ENCODE measurements at regions not wholly inside any gene's neighbourhood (a gene's known extent, or its start where the extent isn't known, plus 50 kb on each side); places are given as distances from the start of the nearest gene placed in this dataset.

DNA sequence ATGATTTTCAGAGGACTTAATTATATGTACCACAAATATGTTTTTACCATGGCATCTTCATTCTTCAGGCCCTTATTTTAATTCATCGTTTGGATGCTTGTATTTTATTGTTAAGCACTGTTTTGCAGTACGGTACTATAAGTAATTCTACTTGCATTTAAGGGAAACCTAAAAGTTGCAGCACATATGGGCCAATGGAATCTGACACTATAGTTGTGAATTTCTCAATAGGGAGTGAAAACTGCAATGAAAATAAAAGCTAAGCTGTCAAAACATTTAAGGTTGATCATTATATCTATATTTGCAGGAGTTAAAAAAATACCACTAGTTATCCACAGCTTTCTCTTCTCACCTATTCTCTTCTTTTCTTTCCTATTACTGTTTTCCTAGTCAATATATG, 1071.8 kb downstream of the MAT2B start:
- intact Hi-C loops (cut with DNase I), result no loop called here

DNA sequence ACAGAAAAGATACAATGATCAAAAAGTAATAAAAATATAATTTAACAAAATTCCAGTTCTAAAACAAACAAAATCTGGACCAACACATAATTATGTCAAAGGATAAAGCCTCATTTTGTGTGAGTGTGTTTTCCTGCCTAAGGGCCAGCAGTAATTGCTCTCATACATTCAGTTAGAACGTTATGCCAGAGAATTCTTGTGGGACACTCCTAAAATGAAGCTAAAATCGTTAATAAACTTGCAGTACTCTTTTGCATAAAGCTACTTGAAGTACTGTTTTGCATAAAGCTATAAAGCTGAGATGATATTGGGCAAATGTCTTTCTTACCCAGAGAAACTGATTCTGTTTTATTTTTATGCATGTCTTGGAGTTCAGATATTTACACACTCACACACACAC, 1072.3 kb downstream of the MAT2B start:
- no peaks in the 10 kb centered on the region for H3K4me1 ChIP-seq
- FAIRE-seq (no peak), DNase-seq (no peak), ATAC-seq (no peak)
- 31 to 40% methylated on average over 2 of the region's 2 CpGs for WGBS, 2 donors
- H3K27ac ChIP-seq, result no peak overlapping the region
- no peak overlapping the region for H3K4me3 ChIP-seq
- H3K9me3 ChIP-seq, result no peaks in the 10 kb centered on the region
- TF ChIP-seq, protein P1, sequence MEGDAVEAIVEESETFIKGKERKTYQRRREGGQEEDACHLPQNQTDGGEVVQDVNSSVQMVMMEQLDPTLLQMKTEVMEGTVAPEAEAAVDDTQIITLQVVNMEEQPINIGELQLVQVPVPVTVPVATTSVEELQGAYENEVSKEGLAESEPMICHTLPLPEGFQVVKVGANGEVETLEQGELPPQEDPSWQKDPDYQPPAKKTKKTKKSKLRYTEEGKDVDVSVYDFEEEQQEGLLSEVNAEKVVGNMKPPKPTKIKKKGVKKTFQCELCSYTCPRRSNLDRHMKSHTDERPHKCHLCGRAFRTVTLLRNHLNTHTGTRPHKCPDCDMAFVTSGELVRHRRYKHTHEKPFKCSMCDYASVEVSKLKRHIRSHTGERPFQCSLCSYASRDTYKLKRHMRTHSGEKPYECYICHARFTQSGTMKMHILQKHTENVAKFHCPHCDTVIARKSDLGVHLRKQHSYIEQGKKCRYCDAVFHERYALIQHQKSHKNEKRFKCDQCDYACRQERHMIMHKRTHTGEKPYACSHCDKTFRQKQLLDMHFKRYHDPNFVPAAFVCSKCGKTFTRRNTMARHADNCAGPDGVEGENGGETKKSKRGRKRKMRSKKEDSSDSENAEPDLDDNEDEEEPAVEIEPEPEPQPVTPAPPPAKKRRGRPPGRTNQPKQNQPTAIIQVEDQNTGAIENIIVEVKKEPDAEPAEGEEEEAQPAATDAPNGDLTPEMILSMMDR (IDR thresholded peaks at IDR 0.05), result no peak
- intact Hi-C loops (cut with DNase I), result no loop called here
- H3K36me3 ChIP-seq, result no peaks in the 10 kb centered on the region
- no peaks in the 10 kb centered on the region for H3K27me3 ChIP-seq

More for the DNA sequence above, 1071.8 kb downstream of the MAT2B start:
- WGBS, 2 donors, result 66 to 89% methylated on average over 2 of the region's 2 CpGs
- DNase-seq (no peak), ATAC-seq (no peak), FAIRE-seq (no peak)
- H3K27ac ChIP-seq, result no peak overlapping the region
- H3K9me3 ChIP-seq, result no peaks in the 10 kb centered on the region
- no peaks in the 10 kb centered on the region for H3K27me3 ChIP-seq
- H3K4me3 ChIP-seq, result no peak overlapping the region
- TF ChIP-seq, protein P1 (IDR thresholded peaks at IDR 0.05), result no peak
- no peaks in the 10 kb centered on the region for H3K4me1 ChIP-seq
- H3K36me3 ChIP-seq, result no peaks in the 10 kb centered on the region

DNA sequence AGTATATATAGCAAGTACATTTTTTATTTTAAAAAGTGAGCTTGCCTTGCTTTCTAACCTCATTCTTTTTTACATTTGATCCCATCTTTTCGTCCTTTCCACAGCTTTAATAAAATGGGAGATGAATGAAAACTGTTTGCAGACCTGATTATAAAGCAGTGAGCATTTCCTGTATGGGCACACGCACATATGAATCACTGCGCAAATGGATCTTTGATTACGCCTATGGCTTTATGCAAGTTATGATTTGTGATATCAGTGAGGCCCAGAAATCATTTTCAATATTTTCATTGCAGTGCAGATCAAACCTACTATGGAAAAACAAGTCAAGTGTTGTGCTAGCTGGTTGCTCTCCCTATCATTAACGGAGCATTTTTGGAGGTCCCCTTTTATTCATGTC, 1073.0 kb downstream of the MAT2B start:
- WGBS, 2 donors, result 74 to 84% methylated on average over 5 of the region's 5 CpGs
- no peak for FAIRE-seq
- intact Hi-C loops (cut with DNase I), result no loop called here
- H3K4me1 ChIP-seq, result no peaks in the 10 kb centered on the region
- no peak for ATAC-seq
- no peak for DNase-seq
- no peak overlapping the region for H3K4me3 ChIP-seq
- no peaks in the 10 kb centered on the region for H3K9me3 ChIP-seq
- TF ChIP-seq, protein P1 (IDR thresholded peaks at IDR 0.05), result no peak
- H3K36me3 ChIP-seq, result no peaks in the 10 kb centered on the region
- H3K27me3 ChIP-seq, result no peaks in the 10 kb centered on the region
- no peak overlapping the region for H3K27ac ChIP-seq

DNA sequence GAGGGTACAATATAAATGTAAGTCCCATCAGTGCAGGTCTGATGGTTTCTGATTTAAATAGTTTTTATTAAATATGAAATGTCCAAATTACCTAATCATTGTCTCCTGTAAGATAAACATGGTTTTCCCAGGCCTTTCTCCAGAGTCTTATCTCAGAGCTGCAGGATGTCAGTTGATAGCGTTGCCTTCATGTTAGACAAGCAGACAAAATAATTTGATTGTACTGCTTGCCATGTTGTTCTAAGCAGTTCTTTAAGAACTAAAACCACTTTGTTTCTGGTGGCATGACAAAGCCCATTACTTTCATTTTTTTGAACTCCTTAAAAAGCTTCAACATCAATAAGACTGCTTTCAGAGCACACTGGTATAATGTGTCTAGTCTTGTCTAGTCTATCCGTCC, 1073.5 kb downstream of the MAT2B start:
- DNase-seq (no peak), ATAC-seq (no peak), FAIRE-seq (no peak)
- 41 to 65% methylated on average over 2 of the region's 2 CpGs for WGBS, 2 donors
- H3K27me3 ChIP-seq, result no peaks in the 10 kb centered on the region
- H3K9me3 ChIP-seq, result no peaks in the 10 kb centered on the region
- H3K27ac ChIP-seq, result no peak overlapping the region
- no peak overlapping the region for H3K4me3 ChIP-seq
- TF ChIP-seq, protein P1 (IDR thresholded peaks at IDR 0.05), result no peak
- H3K36me3 ChIP-seq, result no peaks in the 10 kb centered on the region
- no peaks in the 10 kb centered on the region for H3K4me1 ChIP-seq
- intact Hi-C loops (cut with DNase I), result no loop called here

DNA sequence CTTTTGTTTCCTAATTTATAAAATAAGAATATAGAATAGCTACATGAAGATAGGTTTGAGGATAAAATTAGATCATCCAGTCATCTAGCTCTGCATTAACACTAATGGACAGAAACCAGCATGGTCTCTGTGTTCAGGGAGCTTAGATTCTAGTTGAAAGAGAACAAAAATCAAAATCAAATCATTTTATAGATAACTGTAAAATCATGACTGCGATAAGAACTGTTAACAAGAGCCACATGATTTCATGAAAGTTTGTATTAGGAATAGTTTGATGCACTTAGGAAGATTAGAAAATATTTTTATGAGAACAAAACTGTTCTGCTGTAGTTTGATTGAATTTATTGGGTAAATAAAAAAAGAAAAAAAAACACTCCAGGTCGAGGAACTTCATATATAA, 1074.7 kb downstream of the MAT2B start:
- 52 to 54% methylated on average over 2 of the region's 2 CpGs for WGBS, 2 donors
- Histone ChIP-seq H3K9me3 (no peaks in the 10 kb centered on the region), H3K4me1 (no peaks in the 10 kb centered on the region), H3K27me3 (no peaks in the 10 kb centered on the region), H3K36me3 (no peaks in the 10 kb centered on the region), H3K4me3 (no peak overlapping the region), H3K27ac (no peak overlapping the region)
- DNase-seq (no peak), ATAC-seq (no peak), FAIRE-seq (no peak)
- TF ChIP-seq, protein P1 (IDR thresholded peaks at IDR 0.05), result no peak
- intact Hi-C loops (cut with DNase I), result no loop called here

Data from pancreas (tissue), 10 donors.